Adrenal gland (tissue), 9 donors: ENCODE measurements at regions not wholly inside any gene's neighbourhood (a gene's known extent, or its start where the extent isn't known, plus 50 kb on each side); places are given as distances from the start of the nearest gene placed in this dataset.

Experiments used
- DNase-seq, 7 donors: peaks; one replicate each; pipeline ENCODE4 v3.0.0-alpha.2; 2019 to 2020
- H3K27ac ChIP-seq, 5 donors: fragments of 200-600 bp; sonication (generic) in 4 of 5; 1 replicate in 3 of 5; 2 replicates in 2 of 5; pipeline versions ENCODE4 v1.5.1 to v1.8.0; 2016 to 2020; ENCODE audit warnings: mild to moderate bottlenecking in 1 of 5
- H3K27me3 ChIP-seq: fragments of 200-600 bp; 2 replicates; pipeline ENCODE4 v1.8.0; 2021
- H3K36me3 ChIP-seq, 2 donors: fragments of 200-600 bp; replicated peaks in 1 of 2; 1 replicate in 1 of 2; 2 replicates in 1 of 2; pipeline versions ENCODE4 v1.5.1 to v1.8.0; 2018 to 2022
- H3K4me1 ChIP-seq, 2 donors: fragments of 200-600 bp; replicated peaks in 1 of 2; 1 replicate in 1 of 2; 2 replicates in 1 of 2; pipeline versions ENCODE4 v1.5.1 to v1.8.0; 2018 to 2021
- H3K4me3 ChIP-seq, 4 donors: fragments of 200-600 bp; sonication (generic) in 3 of 4; one replicate each; pipeline ENCODE4 v1.5.1; 2016 to 2018
- H3K9me3 ChIP-seq, 3 donors: fragments of 200-600 bp; sonication (generic) in 1 of 3; replicated peaks in 1 of 3; 1 replicate in 2 of 3; 2 replicates in 1 of 3; pipeline versions ENCODE4 v1.5.1 to v1.8.0; 2016 to 2021
- CTCF ChIP-seq, 6 experiments: fragments of 450-650 bp in 4 of 6; fragments of 200-600 bp in 2 of 6; sonication (generic) in 1 of 6; IDR thresholded peaks; 1 replicate in 5 of 6; 2 replicates in 1 of 6; pipeline versions ENCODE4 v1.5.1 to v1.8.0; 2016 to 2021; ENCODE audit warnings: antibody characterized with exemption in 6 of 6, mild to moderate bottlenecking in 2 of 6, moderate library complexity in 1 of 6
- POLR2A ChIP-seq, 2 donors: fragments of 450-650 bp; IDR thresholded peaks; one replicate each; pipeline ENCODE4 v1.6.1; 2017; ENCODE audit warnings: antibody characterized with exemption in 2 of 2, mild to moderate bottlenecking in 2 of 2, moderate library complexity in 1 of 2
- WGBS, 4 donors: extraction: QIAGEN DNeasy Blood & Tissue Kit in 2 of 4; methylation state at CpG; one replicate each; pipeline versions ENCODE4 v1.1.5 to v1.1.7; 2013 to 2017; 5-methylcytosine and 5-hydroxymethylcytosine counted together
- intact Hi-C, 2 donors: fragments of 100-400 bp; cut with DNase I; formaldehyde crosslinking; loops; one replicate each; pipeline versions ENCODE4 v1.14.1 to v1.15.0; 2022 to 2023
- donor health status: healthy with polysubstance abuse.
- donor health status: Bipolar disorder and iron deficiency.
- donor health status: DM: yes; HTN: yes; CAD: no.
- donor health status: DM: no; HTN: no; CAD: no.
- donor health status: DM: no; HTN: no; CAD: no.

- TF ChIP-seq CTCF (IDR thresholded peaks at IDR 0.05) (no peak), POLR2A (IDR thresholded peaks at IDR 0.05) (no peak)
- no peak overlapping the region for H3K4me3 ChIP-seq
- intact Hi-C loops = no loop called here
- no peaks in the 10 kb centered on the region for H3K36me3 ChIP-seq
- H3K4me1 ChIP-seq = no peaks in the 10 kb centered on the region
- no peak for DNase-seq
- H3K27me3 ChIP-seq = no peaks in the 10 kb centered on the region
- no peaks in the 10 kb centered on the region for H3K9me3 ChIP-seq
- H3K27ac ChIP-seq = no peak overlapping the region
Measured at GRCh38 chr5:116672203-116672602, 97.6 kb upstream of the SEMA6A start.

- Histone ChIP-seq H3K36me3 (no peaks in the 10 kb centered on the region), H3K9me3 (no peaks in the 10 kb centered on the region), H3K27ac (no peak overlapping the region), H3K4me3 (no peak overlapping the region), H3K27me3 (no peaks in the 10 kb centered on the region), H3K4me1 (no peaks in the 10 kb centered on the region)
- WGBS, 4 donors = 90 to 100% (median 97%) methylated on average over 1 of the region's 1 CpG
- TF ChIP-seq POLR2A (IDR thresholded peaks at IDR 0.05) (no peak), CTCF (IDR thresholded peaks at IDR 0.05) (no peak)
- DNase-seq = no peak
- intact Hi-C loops = no loop called here
Measured at GRCh38 chr5:116671211-116671736, 96.7 kb upstream of the SEMA6A start.

GRCh38 chr5:116669261-116670031, 94.8 kb upstream of the SEMA6A start:
- Histone ChIP-seq H3K36me3 (no peaks in the 10 kb centered on the region), H3K4me3 (no peak overlapping the region), H3K9me3 (no peaks in the 10 kb centered on the region), H3K27ac (no peak overlapping the region), H3K4me1 (no peaks in the 10 kb centered on the region), H3K27me3 (no peaks in the 10 kb centered on the region)
- intact Hi-C loops = no loop called here
- TF ChIP-seq POLR2A (IDR thresholded peaks at IDR 0.05) (no peak), CTCF (IDR thresholded peaks at IDR 0.05) (no peak)
- peak in 1 of 7 donors; percentile 17 for DNase-seq
- WGBS, 4 donors = 74 to 76% (median 74%) methylated on average over 4 of the region's 4 CpGs

GRCh38 chr5:116668390-116668789, 93.8 kb upstream of the SEMA6A start:
- Histone ChIP-seq H3K36me3 (no peaks in the 10 kb centered on the region), H3K27ac (no peak overlapping the region)
- intact Hi-C loops = no loop called here

More at GRCh38 chr5:116668390-116668789, 93.8 kb upstream of the SEMA6A start:
- TF ChIP-seq CTCF (IDR thresholded peaks at IDR 0.05) (no peak), POLR2A (IDR thresholded peaks at IDR 0.05) (no peak)
- Histone ChIP-seq H3K9me3 (no peaks in the 10 kb centered on the region), H3K4me1 (no peaks in the 10 kb centered on the region), H3K27me3 (no peaks in the 10 kb centered on the region), H3K4me3 (no peak overlapping the region)
- DNase-seq = no peak
- WGBS, 4 donors = 68 to 80% (median 77%) methylated on average over 1 of the region's 1 CpG
